H9 (cell line): ENCODE measurements at regions not wholly inside any gene's neighbourhood (a gene's known extent, or its start where the extent isn't known, plus 50 kb on each side); places are given as distances from the start of the nearest gene placed in this dataset.

ENCODE experiments used
- DNase-seq: peaks from one replicate; pipeline ENCODE4 v3.0.0-alpha.2; 2017
- H2AFZ ChIP-seq: one replicate; pipeline ENCODE4 v1.6.1; 2013; ENCODE audit warnings: mild to moderate bottlenecking, low read length, control low read depth, moderate library complexity
- H2AK5ac ChIP-seq: 2 replicates; pipeline ENCODE4 v1.6.1; 2013; ENCODE audit warnings: low read length, control low read depth, mixed read lengths; ENCODE audit not compliant: insufficient read length
- H2BK120ac ChIP-seq: one replicate; pipeline ENCODE4 v1.6.1; 2013; ENCODE audit warnings: low read depth, mild to moderate bottlenecking, low read length, control low read depth, inconsistent platforms; ENCODE audit not compliant: poor library complexity, severe bottlenecking
- H2BK12ac ChIP-seq: 2 replicates; pipeline ENCODE4 v1.6.1; 2013; ENCODE audit warnings: low read length, control low read depth, mixed read lengths, low read depth; ENCODE audit not compliant: insufficient read length
- H2BK15ac ChIP-seq: 2 replicates; pipeline ENCODE4 v1.6.1; 2013; ENCODE audit warnings: low read depth, low read length, control low read depth
- H2BK20ac ChIP-seq: one replicate; pipeline ENCODE4 v1.6.1; 2013; ENCODE audit warnings: low read depth, mild to moderate bottlenecking, low read length, control low read depth, inconsistent platforms; ENCODE audit not compliant: poor library complexity, severe bottlenecking
- H2BK5ac ChIP-seq: 2 replicates; pipeline ENCODE4 v1.6.1; 2013; ENCODE audit warnings: low read length, control low read depth, mixed read lengths; ENCODE audit not compliant: insufficient read length
- H3K14ac ChIP-seq: 2 replicates; pipeline ENCODE4 v1.6.1; 2013; ENCODE audit warnings: low read length, control low read depth; ENCODE audit not compliant: insufficient read depth
- H3K18ac ChIP-seq: 2 replicates; pipeline ENCODE4 v1.6.1; 2013; ENCODE audit warnings: low read depth, mild to moderate bottlenecking, mixed read lengths, low read length, control low read depth; ENCODE audit not compliant: insufficient read length
- H3K23ac ChIP-seq: 2 replicates; pipeline ENCODE4 v1.6.1; 2013; ENCODE audit warnings: low read length, control low read depth, mixed read lengths, low read depth; ENCODE audit not compliant: insufficient read length
- H3K23me2 ChIP-seq: 2 replicates; pipeline ENCODE4 v1.6.1; 2013; ENCODE audit warnings: low read depth, mild to moderate bottlenecking, mixed read lengths, low read length, control low read depth; ENCODE audit not compliant: insufficient read length, poor library complexity, severe bottlenecking
- H3K27ac ChIP-seq: 2 replicates; pipeline ENCODE4 v1.5.1; 2013; ENCODE audit warnings: low read length, control low read depth, mixed read lengths, low read depth; ENCODE audit not compliant: insufficient read length
- H3K27me3 ChIP-seq: 2 replicates; pipeline ENCODE4 v1.6.1; 2013; ENCODE audit warnings: low read length, control low read depth, inconsistent platforms; ENCODE audit not compliant: insufficient read depth
- H3K4ac ChIP-seq: 2 replicates; pipeline ENCODE4 v1.6.1; 2013; ENCODE audit warnings: low read depth, mild to moderate bottlenecking, control low read depth, inconsistent platforms, low read length, moderate library complexity
- H3K4me1 ChIP-seq: 2 replicates; pipeline ENCODE4 v1.6.1; 2013; ENCODE audit warnings: low read length, control low read depth, inconsistent platforms; ENCODE audit not compliant: insufficient read depth
- H3K4me2 ChIP-seq: 2 replicates; pipeline ENCODE4 v1.6.1; 2013; ENCODE audit warnings: low read length, control low read depth, mixed read lengths; ENCODE audit not compliant: insufficient read length, insufficient read depth
- H3K56ac ChIP-seq: 2 replicates; pipeline ENCODE4 v1.6.1; 2013; ENCODE audit warnings: low read depth, mild to moderate bottlenecking, mixed read lengths, low read length, control low read depth; ENCODE audit not compliant: insufficient read length
- H3K79me1 ChIP-seq: 2 replicates; pipeline ENCODE4 v1.6.1; 2013; ENCODE audit warnings: low read depth, mild to moderate bottlenecking, moderate library complexity, low read length, control low read depth, inconsistent platforms; ENCODE audit not compliant: insufficient read depth, poor library complexity, severe bottlenecking
- H3K79me2 ChIP-seq: 2 replicates; pipeline ENCODE4 v1.6.1; 2013; ENCODE audit warnings: low read length, control low read depth, inconsistent platforms; ENCODE audit not compliant: insufficient read depth
- H3K9ac ChIP-seq: 2 replicates; pipeline ENCODE4 v1.6.1; 2013; ENCODE audit warnings: low read length, control low read depth, mixed read lengths; ENCODE audit not compliant: insufficient read length; ENCODE audit errors: extremely low read depth
- H3K9me3 ChIP-seq: one replicate; pipeline ENCODE4 v1.6.1; 2013; ENCODE audit warnings: low read depth, low read length, inconsistent platforms; ENCODE audit not compliant: control insufficient read depth
- H3T11ph ChIP-seq: one replicate; pipeline ENCODE4 v1.6.1; 2013; ENCODE audit warnings: mild to moderate bottlenecking, low read length, control low read depth, inconsistent platforms
- H4K20me1 ChIP-seq: one replicate; pipeline ENCODE4 v1.6.1; 2013; ENCODE audit not compliant: control insufficient read depth, insufficient read length, insufficient read depth
- H4K5ac ChIP-seq: 2 replicates; pipeline ENCODE4 v1.6.1; 2013; ENCODE audit warnings: low read depth, mild to moderate bottlenecking, mixed read lengths, low read length, control low read depth; ENCODE audit not compliant: insufficient read length
- H4K8ac ChIP-seq: replicated peaks from 2 replicates; pipeline ENCODE4 v1.6.1; 2013; ENCODE audit warnings: low read length, control low read depth, mixed read lengths, low read depth; ENCODE audit not compliant: insufficient read length
- H4K91ac ChIP-seq: 2 replicates; pipeline ENCODE4 v1.6.1; 2013; ENCODE audit warnings: low read depth, mild to moderate bottlenecking, moderate library complexity, mixed read lengths, low read length, control low read depth; ENCODE audit not compliant: insufficient read length
- H3K27ac Mint-ChIP-seq, 3 experiments: 2 replicates in 2 of 3; 3 replicates in 1 of 3; pipeline ENCODE4 v1.8.0; 2020 to 2021; ENCODE audit warnings: mixed read lengths in 3 of 3, mild to moderate bottlenecking in 1 of 3, moderate library complexity in 1 of 3
- H3K27me3 Mint-ChIP-seq: 2 replicates; pipeline ENCODE4 v1.8.0; 2021; ENCODE audit warnings: low read depth, mild to moderate bottlenecking, moderate library complexity, mixed read lengths
- H3K36me3 Mint-ChIP-seq, 3 experiments: 2 replicates in 2 of 3; 3 replicates in 1 of 3; pipeline ENCODE4 v1.8.0; 2020 to 2021; ENCODE audit warnings: low read depth in 3 of 3, mixed read lengths in 3 of 3; ENCODE audit not compliant: insufficient read depth in 1 of 3
- H3K4me1 Mint-ChIP-seq, 2 experiments: 2 replicates each; pipeline ENCODE4 v1.8.0; 2020; ENCODE audit warnings: mixed read lengths in 2 of 2
- H3K4me3 Mint-ChIP-seq, 2 experiments: 2 replicates in 1 of 2; 3 replicates in 1 of 2; pipeline ENCODE4 v1.8.0; 2020 to 2021; ENCODE audit warnings: mild to moderate bottlenecking in 2 of 2, mixed read lengths in 2 of 2, moderate library complexity in 1 of 2
- H3K9me3 Mint-ChIP-seq, 2 experiments: 2 replicates in 1 of 2; 3 replicates in 1 of 2; pipeline ENCODE4 v1.8.0; 2020; ENCODE audit warnings: mild to moderate bottlenecking in 2 of 2, mixed read lengths in 2 of 2, moderate library complexity in 1 of 2
- WGBS: extraction: QIAGEN DNeasy Blood & Tissue Kit; methylation state at CpG from one replicate; pipeline ENCODE4 v1.1.7; 2013; ENCODE audit warnings: missing lambda C conversion rate, low lambda C conversion rate, mixed read lengths; ENCODE audit not compliant: insufficient read length; ENCODE audit errors: extremely low coverage; 5-methylcytosine and 5-hydroxymethylcytosine counted together
- TF ChIP-seq, protein P1 (sequence below): fragments of 200-600 bp; sonication (generic); conservative IDR thresholded peaks from 3 replicates; pipeline ENCODE4 v1.8.0; 2021; ENCODE audit warnings: antibody characterized with exemption, mild to moderate bottlenecking

DNA sequence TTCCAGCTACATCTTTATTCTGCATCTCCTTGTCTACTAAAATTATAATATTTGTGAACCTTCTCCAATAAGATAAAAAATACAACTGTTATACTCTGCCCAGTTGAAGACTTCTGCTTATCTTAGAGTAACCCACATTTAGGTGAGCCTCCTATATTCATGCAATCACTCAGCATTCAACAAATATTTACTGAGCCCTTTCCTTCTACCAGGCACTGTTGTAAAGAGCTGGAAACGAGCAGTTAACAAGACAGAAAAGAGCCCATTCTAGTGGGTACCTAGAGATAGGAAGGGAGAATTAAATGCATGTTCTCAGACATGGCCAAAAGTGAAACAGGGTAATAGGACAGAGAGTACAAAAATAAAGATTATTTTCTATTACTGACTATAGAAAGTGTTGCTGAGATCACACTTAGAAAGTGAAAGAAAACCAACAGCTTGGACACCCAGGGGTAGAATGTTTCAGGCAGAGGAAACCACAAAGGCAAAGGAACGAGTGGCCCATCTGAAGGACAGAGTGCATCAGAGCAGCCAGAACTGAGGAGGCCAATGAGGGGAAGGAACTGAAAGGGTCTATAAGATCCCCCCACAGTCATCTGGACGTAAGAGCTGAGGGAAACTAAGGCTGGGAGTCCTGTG lies 50.8 kb upstream of the SMLR1 start:
- no peaks in the 10 kb centered on the region for H3K4me1 Mint-ChIP-seq
- Histone ChIP-seq H2AFZ (no peak overlapping the region), H2BK5ac (no peak overlapping the region), H3K14ac (no peak overlapping the region), H3K9me3 (no peaks in the 10 kb centered on the region), H4K20me1 (no peaks in the 10 kb centered on the region), H2BK12ac (no peak overlapping the region), H2AK5ac (no peak overlapping the region), H3K23ac (no peak overlapping the region), H3K56ac (no peak overlapping the region), H3K79me2 (no peaks in the 10 kb centered on the region), H3K79me1 (no peaks in the 10 kb centered on the region), H4K8ac (no peak overlapping the region), H3K4me1 (no peaks in the 10 kb centered on the region), H2BK120ac (no peak overlapping the region), H2BK20ac (no peak overlapping the region), H4K91ac (no peak overlapping the region), H3T11ph (no peak overlapping the region), H2BK15ac (no peak overlapping the region), H3K4me2 (no peak overlapping the region), H3K27ac (no peak overlapping the region), H3K9ac (no peak overlapping the region), H3K18ac (no peak overlapping the region), H4K5ac (no peak overlapping the region), H3K27me3 (no peaks in the 10 kb centered on the region), H3K4ac (no peak overlapping the region), H3K23me2 (no peaks in the 10 kb centered on the region)
- TF ChIP-seq, protein P1, sequence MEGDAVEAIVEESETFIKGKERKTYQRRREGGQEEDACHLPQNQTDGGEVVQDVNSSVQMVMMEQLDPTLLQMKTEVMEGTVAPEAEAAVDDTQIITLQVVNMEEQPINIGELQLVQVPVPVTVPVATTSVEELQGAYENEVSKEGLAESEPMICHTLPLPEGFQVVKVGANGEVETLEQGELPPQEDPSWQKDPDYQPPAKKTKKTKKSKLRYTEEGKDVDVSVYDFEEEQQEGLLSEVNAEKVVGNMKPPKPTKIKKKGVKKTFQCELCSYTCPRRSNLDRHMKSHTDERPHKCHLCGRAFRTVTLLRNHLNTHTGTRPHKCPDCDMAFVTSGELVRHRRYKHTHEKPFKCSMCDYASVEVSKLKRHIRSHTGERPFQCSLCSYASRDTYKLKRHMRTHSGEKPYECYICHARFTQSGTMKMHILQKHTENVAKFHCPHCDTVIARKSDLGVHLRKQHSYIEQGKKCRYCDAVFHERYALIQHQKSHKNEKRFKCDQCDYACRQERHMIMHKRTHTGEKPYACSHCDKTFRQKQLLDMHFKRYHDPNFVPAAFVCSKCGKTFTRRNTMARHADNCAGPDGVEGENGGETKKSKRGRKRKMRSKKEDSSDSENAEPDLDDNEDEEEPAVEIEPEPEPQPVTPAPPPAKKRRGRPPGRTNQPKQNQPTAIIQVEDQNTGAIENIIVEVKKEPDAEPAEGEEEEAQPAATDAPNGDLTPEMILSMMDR, result no peak
- no peaks in the 10 kb centered on the region for H3K36me3 Mint-ChIP-seq
- WGBS, result no CpG with 5 or more reads among the region's 3 CpGs
- no peaks in the 10 kb centered on the region for H3K9me3 Mint-ChIP-seq
- DNase-seq, result no peak
- H3K4me3 Mint-ChIP-seq, result no peak overlapping the region
- no peaks in the 10 kb centered on the region for H3K27me3 Mint-ChIP-seq
- no peak overlapping the region for H3K27ac Mint-ChIP-seq
